ENCODE measurements at regions not wholly inside any gene's neighbourhood (a gene's known extent, or its start where the extent isn't known, plus 50 kb on each side); places are given as distances from the start of the nearest gene placed in this dataset.

GRCh38 chr4:59920416-59920815, 1279.7 kb upstream of the ADGRL3 start:
- FAIRE-seq (no peak), DNase-seq (ENCODE audit: low read depth, low spot score) (no peak)
- no peaks in the 10 kb centered on the region for H3K36me3 ChIP-seq (ENCODE audit: control insufficient read depth in 2 of 2, extremely low read depth in 1 of 2, insufficient read depth in 2 of 2, low read length in 2 of 2)
- no peaks in the 10 kb centered on the region for H3K4me1 ChIP-seq (ENCODE audit: control insufficient read depth, extremely low read depth, insufficient read depth, low read length)
- no peaks in the 10 kb centered on the region for H3K9me3 ChIP-seq (replicated peaks; ENCODE audit: control insufficient read depth, insufficient read depth, low read length)
- H2AFZ ChIP-seq (ENCODE audit: low read depth, low read length): no peak overlapping the region
- H3K9ac ChIP-seq (replicated peaks; ENCODE audit: extremely low read depth, insufficient read depth, low read length): no peak overlapping the region
- no TSS peak for BruUV-seq (replicated peaks)
- no peak overlapping the region for H3K27ac ChIP-seq (ENCODE audit: insufficient read depth, low read depth, low read length)
- dilution Hi-C loops (cut with MboI; ENCODE audit: extremely low pct_ligation_motif_present, low sequenced_read_pairs) (no loop called here), intact Hi-C loops (cut with micrococcal nuclease) (no loop called here)
- no peaks in the 10 kb centered on the region for H4K20me1 ChIP-seq (replicated peaks; ENCODE audit: control insufficient read depth, extremely low read depth, insufficient read depth, low read length)
- H3K79me2 ChIP-seq (ENCODE audit: control insufficient read depth, insufficient read depth, low read length): no peaks in the 10 kb centered on the region
- no peak overlapping the region for H3K4me2 ChIP-seq (ENCODE audit: insufficient read depth, low read length)
- no peak for TF ChIP-seq MAX (IDR thresholded peaks at IDR 0.05; ENCODE audit: insufficient read depth, insufficient read length)
- TF ChIP-seq MYC (IDR thresholded peaks at IDR 0.05; ENCODE audit: low read depth, low read length): no peak
- TF ChIP-seq GATA2 (IDR thresholded peaks at IDR 0.05; ENCODE audit: insufficient read depth, insufficient read length, low read depth, low read length): no peak
- TF ChIP-seq POLR2AphosphoS5 (IDR thresholded peaks at IDR 0.05; ENCODE audit: insufficient read depth, low read depth, low read length): no peak
- no peak for TF ChIP-seq JUN (IDR thresholded peaks at IDR 0.05; ENCODE audit: borderline replicate concordance, insufficient read depth, insufficient read length, low read depth)
- TF ChIP-seq CTCF (IDR thresholded peaks at IDR 0.05; ENCODE audit: extremely low read depth in 1 of 2, insufficient read depth in 1 of 2, low read depth in 1 of 2, low read length in 2 of 2): no peak
- TF ChIP-seq POLR2A (IDR thresholded peaks at IDR 0.05; ENCODE audit: low read depth, low read length): no peak
- no peak for TF ChIP-seq EZH2 (IDR thresholded peaks at IDR 0.05; ENCODE audit: borderline replicate concordance, low read depth, low read length, severe bottlenecking)
- no peak for TF ChIP-seq FOS (IDR thresholded peaks at IDR 0.05; ENCODE audit: borderline replicate concordance, insufficient read depth, low read length)
- H3K4me3 ChIP-seq (replicated peaks in 1 of 3; ENCODE audit: insufficient read depth in 1 of 3, low read depth in 1 of 3, low read length in 3 of 3): no peak overlapping the region
- POLR2A ChIA-PET: no interaction called here
- CTCF ChIA-PET: no interaction called here
- no peaks in the 10 kb centered on the region for H3K9me1 ChIP-seq (replicated peaks; ENCODE audit: control insufficient read depth, extremely low read depth, insufficient read depth, low read length)
- no peaks in the 10 kb centered on the region for H3K27me3 ChIP-seq (ENCODE audit: control insufficient read depth in 2 of 2, insufficient read depth in 2 of 2, low read length in 2 of 2)
